ENCODE measurements at regions not wholly inside any gene's neighbourhood (a gene's known extent, or its start where the extent isn't known, plus 50 kb on each side); places are given as distances from the start of the nearest gene placed in this dataset.

DNA sequence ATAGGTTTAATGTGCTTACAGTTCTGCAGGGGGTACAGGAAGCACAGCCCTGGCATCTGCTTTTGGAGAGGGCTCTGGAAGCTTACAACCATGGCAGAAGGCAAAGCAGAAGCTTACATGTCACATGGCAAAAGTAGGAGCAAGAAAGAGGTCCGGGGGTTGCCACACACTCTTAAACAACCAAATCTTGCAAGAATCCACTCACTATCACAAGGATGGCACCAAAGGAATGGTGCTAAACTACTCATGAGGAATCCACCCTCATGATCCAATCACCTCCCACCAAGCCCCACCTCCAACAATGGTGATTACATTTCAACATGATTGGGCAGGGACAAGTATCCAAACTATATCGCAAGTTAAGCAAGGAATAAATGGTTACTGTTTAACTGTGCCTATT is 255.8 kb upstream of the AVPR1A start:
- TF ChIP-seq GATA3 (IDR thresholded peaks at IDR 0.05; ENCODE audit: low read depth, low read length) (no peak), GATA2 (IDR thresholded peaks at IDR 0.05; ENCODE audit: low read depth, low read length) (no peak)

All from SH-SY5Y (cell line).